ENCODE measurements at regions not wholly inside any gene's neighbourhood (a gene's known extent, or its start where the extent isn't known, plus 50 kb on each side); places are given as distances from the start of the nearest gene placed in this dataset.

- DNase-seq, result no peak
Observed at GRCh38 chr9:85427772-85428171, 314.0 kb downstream of the AGTPBP1 start.

DNA sequence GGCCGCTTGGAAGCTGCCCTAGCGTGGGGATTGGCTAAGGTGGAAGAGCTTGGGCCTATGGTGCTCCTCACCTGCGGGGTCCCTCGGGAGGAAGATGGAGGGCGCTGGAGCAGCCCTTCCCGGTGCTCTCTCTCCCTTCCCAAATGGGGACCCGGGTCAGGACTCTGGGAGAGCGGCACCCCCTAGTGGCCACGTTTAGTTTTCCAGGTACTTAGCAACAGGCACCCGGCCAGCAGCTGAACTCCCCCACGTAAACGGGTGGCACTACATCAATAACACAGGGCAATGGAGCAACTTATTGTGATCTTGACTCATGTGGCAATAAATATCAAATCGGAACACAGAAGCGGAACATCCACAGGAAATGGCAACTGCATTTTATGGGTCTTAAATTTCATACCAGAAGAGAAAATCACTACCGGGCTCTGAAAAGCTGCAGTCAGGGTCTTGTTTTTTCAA lies 316.6 kb downstream of the AGTPBP1 start:
- DNase-seq, result no peak

- no peak for DNase-seq
Observed at GRCh38 chr9:85423422-85423821, 318.3 kb downstream of the AGTPBP1 start.

DNA sequence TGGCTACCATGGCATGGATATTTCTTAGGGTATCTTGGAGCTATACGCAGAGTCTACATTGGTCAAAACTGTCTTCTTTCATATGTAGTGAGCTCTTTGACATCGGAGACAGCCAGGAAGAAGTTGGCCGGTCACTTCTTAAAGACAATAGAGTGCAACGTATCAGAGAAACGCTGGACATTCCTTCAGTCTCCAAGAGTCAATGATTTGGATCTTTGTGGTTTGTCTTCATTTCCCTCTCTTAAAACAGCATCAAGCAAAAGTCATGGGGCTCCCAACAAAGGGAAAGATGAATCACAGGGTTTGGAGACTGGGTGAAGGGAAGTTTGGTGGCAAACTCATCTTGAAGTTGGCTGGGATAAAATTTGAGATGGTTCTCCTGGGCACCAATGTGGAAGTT lies 320.1 kb downstream of the AGTPBP1 start:
- no peak for DNase-seq

DNA sequence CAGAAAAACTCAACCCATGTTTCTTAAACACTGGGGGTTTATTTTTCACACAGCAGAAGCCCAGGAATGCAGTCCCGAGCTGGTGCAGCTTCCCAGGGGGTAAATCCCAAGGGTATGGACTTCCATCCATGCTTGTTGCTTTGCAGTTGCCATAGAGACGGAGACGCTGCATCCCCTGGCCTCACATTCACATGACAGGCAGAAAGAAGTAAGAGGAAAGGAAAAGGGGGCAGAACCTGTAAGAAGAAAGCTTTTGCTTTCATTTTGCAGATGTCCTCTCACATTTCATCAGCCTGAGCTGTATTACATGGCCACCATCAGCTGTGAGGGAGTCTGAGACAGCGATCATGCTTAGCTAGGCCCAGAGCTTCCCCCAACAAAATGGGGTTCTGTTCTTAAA lies 321.0 kb downstream of the AGTPBP1 start:
- no peak for DNase-seq

- DNase-seq, result no peak
Observed at GRCh38 chr9:85417674-85418073, 324.1 kb downstream of the AGTPBP1 start.

- DNase-seq, result no peak
Observed at GRCh38 chr9:85416715-85417114, 325.0 kb downstream of the AGTPBP1 start.

DNA sequence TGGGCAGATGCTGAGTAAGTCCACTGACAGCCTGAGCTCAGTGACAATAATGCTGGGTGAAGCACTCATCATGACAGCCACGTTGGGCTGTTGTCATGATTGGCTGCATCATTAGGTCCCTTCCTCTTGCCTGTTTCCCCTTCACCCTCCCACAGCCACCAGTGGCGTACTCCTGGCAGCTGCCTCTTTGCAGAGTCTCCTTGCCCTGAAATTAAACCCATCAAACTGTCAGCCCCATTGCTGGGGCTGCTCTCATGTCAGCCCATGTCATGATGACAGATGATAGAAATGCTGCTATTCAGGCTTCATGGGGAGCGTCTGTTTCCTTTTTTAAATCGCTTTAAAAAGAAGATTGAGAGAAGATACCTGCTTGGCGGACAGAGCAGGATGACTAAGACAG lies 327.4 kb downstream of the AGTPBP1 start:
- DNase-seq, result no peak

DNA sequence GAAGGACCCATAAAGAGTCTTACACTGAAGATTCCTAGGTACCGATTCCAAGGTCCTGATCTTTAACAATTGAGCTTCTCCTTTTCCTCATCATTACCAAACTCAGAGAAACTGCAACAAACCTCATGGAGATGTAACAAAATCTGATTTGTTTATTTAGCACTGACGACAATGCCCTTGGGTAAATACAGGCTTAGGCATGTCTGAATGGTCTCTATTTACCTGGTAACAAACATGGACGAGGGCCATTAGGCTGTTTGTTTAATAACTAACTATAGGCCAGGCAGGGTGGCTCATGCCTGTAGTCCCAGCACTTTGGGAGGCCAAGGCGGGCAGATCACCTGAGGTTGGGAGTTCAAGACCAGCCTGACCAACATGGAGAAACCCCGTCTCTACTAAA lies 333.3 kb downstream of the AGTPBP1 start:
- DNase-seq, result no peak

- DNase-seq, result no peak
Observed at GRCh38 chr9:85405566-85405950, 336.2 kb downstream of the AGTPBP1 start.

DNA sequence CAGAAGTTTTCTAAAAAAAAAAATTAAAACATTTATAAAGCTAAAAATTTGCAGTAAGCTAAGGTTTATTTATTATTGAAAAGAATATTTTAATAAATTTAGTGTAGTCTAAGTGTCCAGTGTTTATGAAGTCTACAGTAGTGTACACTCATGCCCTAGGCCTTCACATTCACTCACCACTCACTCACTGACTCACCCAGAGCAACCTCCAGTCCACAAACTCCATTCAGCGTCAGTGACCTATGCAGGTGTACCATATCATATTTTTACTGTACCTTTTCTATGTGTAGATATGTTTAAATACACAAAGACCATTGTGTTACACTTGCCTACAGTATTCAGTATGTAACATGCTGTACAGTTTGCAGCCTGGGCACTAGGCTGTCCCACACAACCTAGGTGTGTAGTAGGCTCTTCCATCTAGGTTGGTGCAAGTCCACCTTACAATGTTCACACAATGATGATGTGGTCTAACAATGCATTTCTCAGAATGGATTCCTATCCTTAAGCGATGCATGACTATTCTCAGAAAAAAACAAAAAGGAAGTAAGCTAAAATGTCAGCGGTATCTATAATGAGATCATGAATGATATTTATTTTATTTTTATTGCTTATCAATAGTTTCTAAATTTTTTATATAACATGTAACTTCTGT lies 336.7 kb downstream of the AGTPBP1 start:
- no peak for DNase-seq

DNA sequence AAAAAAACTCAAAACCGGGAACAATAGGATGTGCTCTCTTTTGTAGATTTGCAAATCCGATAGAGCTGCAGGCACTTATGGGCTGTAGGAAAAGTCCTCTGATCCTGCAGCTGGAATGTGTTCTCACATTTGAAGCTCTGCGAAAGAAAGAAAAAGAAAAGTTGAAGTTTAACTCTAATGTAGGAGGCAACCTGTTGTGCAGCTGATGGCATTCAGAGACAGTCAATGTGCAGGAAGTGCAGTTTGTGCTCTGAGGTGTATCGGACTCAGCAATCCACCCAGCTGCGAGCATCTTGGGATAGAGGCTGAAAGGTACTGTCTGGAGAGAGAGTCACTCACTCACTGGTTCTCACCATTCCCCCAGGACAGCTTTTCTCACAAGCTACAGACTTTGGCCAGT lies 339.2 kb downstream of the AGTPBP1 start:
- DNase-seq, result no peak

- no peak for DNase-seq
Observed at GRCh38 chr9:85401998-85402397, 339.8 kb downstream of the AGTPBP1 start.

DNA sequence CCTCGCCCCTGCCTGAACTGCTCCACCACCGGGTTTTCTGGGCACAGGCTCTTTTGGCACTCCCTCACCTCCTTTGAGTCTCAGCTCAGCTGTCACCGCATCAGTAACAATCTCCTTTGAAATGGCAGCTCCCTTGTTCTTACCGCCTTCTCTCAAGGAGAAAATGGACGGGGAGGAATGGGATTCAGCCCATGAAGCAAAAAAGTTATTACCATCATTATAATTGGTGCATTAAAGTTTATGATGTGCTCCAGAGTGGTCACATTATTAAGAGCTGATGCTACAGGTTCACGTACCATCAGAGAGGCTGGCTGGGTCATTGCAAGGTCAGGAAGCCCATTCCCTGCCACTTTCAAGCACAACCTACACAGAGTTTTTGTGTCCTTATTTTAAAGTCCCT lies 344.7 kb downstream of the AGTPBP1 start:
- DNase-seq, result no peak

DNA sequence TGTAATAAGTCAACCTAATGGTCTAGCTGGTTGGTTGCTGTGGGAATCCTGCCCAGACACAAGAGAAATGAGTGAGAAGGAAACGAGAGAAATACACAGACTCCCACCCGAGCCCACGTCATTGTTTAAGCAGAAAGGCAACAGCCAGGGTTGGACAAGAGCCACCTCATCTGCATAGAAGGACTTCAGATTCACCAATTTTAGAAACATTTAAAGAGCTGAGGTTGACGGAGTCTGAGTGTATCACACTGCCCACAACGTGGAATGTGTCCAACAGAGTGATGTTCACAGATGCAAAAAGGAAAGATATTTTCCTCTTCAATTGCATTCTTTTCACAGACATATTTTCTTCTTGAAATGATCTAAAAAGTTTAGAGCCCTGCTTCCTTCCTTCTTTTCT lies 349.5 kb downstream of the AGTPBP1 start:
- DNase-seq, result no peak

GRCh38 chr9:85377731-85378289 lies 363.9 kb downstream of the AGTPBP1 start:
- no peak for DNase-seq

GRCh38 chr9:85368781-85369180 lies 373.0 kb downstream of the AGTPBP1 start:
- no peak for DNase-seq

GRCh38 chr9:85359161-85359560 lies 382.6 kb downstream of the AGTPBP1 start:
- DNase-seq, result no peak

DNA sequence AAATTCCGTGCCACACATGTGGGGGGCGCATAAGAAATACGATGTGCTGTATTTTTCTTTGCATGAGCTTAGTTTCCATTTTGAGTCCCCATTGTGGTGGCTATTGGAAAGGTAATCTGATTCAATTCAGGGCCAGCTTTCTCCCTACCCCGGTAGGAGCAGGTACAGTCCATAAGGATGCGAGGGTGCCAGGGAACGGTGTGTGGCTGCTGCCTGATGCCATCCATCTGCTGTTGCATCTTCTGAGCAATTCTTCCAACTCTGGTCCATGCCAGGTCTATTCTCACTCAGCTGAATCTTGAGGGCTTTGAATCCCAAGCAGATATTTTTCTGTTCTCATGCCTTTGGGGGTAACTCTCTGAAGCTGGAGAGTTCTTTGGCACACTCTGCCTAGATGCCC lies 392.7 kb downstream of the AGTPBP1 start:
- no peak for DNase-seq

- DNase-seq, result no peak
Observed at GRCh38 chr9:85347541-85347940, 394.2 kb downstream of the AGTPBP1 start.

GRCh38 chr9:85344901-85345300 lies 396.9 kb downstream of the AGTPBP1 start:
- DNase-seq, result no peak

DNA sequence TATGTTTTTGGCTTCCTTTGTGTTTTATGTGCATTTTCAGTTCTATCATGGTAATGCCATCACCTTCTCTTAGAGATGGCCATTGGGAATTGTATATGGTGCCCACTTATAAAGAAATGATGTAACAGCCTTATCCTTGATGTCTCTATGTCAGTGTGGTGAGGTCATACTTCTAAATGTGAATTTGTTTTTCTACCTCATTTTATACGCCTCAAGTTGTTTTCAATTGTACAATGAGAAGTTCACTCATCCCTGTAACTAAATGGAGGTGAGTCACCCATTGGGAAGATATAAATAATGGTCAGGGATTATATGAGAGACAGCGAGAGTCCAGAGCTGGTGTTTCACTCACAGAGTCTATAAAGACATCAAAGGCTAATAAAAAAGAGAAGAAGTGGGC lies 402.4 kb downstream of the AGTPBP1 start:
- no peak for DNase-seq

DNA sequence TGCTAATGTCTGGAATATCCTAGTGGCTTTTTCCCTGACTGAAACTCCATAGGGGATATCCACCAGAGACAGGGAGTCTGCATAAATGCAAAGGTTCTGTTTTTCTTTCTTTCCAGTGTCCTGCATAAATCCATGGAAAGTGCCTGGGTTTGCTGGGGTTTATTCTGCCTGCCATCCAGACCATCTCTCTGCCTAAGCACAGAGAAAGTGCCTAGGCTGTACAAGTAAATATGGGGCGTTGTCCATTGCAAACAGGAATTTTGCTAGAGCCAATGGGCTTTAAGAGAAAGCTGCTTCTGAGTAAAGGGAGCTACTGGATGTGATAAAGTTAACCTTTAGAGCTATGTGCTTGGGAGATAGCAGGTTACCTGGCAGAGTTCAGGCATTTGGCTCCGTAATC lies 407.5 kb downstream of the AGTPBP1 start:
- no peak for DNase-seq

GRCh38 chr9:85332487-85332886 lies 409.3 kb downstream of the AGTPBP1 start:
- no peak for DNase-seq

- no peak for DNase-seq
Observed at GRCh38 chr9:85331626-85332025, 410.1 kb downstream of the AGTPBP1 start.
